ENCODE measurements at regions not wholly inside any gene's neighbourhood (a gene's known extent, or its start where the extent isn't known, plus 50 kb on each side); places are given as distances from the start of the nearest gene placed in this dataset.

GRCh38 chr17:65434251-65434650 lies 127.2 kb downstream of the AXIN2 start:
- TF ChIP-seq CTCF (IDR thresholded peaks at IDR 0.05) (no peak), POLR2A (IDR thresholded peaks at IDR 0.05) (no peak)

All from breast epithelium (tissue), 3 donors.